Middle frontal gyrus (tissue), 1 donor: ENCODE measurements at regions not wholly inside any gene's neighbourhood (a gene's known extent, or its start where the extent isn't known, plus 50 kb on each side); places are given as distances from the start of the nearest gene placed in this dataset.
"Not testable (repeated sequence)": the region's sequence is repeated elsewhere in the genome, so short reads cannot be mapped to it uniquely, and the experiment has no call there.

Experiments
- DNase-seq: peaks from one replicate; pipeline ENCODE4 v3.0.0-alpha.2; 2015; ENCODE audit warnings: low spot score; ENCODE audit errors: extremely low spot score

GRCh38 chr20:56724241-56724757 lies 95.2 kb downstream of the TFAP2C start:
- DNase-seq, result no peak

DNA sequence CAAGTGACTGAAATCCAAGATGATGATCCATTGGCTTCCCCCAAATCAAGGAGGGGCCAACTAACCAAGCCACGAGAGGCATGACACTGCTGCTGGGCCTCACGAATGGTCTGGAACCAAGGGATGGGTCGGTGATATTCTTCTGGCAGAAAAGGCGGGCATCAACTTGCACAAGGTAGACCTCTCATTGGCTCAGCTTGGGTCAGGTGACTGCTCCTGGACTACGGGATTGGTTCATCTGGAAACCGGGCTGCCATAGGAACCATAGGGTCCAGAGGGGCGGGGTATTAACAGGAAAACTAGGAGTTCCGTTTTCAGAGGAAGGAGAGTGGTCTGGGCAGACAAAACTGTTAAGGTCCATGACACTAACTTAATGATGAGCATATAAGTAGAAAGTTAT lies 100.9 kb downstream of the TFAP2C start:
- no peak for DNase-seq

DNA sequence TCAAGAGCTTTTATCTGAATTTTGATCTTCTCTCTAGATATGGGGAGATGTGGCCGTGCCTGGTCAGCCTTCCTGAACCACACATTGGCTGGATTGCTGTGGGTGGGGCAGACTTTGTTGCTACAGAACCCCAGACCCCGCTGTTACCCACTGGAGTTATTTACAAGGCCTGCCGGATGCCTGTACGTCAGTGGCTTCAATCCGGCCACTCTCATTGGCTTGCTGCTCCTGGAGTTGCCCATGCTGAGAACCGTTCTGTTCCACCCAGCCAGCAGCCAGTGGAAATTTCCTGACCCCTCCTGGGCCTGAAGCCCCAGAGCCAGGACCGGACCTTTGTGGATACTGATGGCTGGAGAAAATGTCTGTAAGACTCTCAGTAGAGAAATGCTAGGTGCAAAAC lies 101.9 kb downstream of the TFAP2C start:
- DNase-seq, result no peak

DNA sequence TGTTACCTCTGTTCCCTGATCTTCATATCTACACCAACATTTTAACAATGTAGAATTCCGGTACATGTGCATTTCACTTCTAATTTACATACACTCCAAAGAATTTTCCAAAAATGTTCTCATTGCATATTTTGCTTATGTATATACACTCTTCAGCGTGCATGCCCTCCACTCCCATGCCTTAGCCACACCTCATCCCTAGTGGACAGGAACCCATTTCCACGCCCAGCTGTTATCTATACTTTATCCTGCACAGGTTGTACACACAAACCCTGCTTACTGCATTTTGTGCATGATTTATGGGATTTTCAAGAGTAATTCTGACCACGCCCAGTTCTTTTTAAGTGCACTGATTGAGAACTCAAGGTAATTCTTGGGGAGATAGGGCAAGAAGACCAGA lies 102.4 kb downstream of the TFAP2C start:
- DNase-seq, result no peak

- DNase-seq, result no peak
These were observed 104.9 kb downstream of the TFAP2C start for GRCh38 chr20:56733967-56734366.

DNA sequence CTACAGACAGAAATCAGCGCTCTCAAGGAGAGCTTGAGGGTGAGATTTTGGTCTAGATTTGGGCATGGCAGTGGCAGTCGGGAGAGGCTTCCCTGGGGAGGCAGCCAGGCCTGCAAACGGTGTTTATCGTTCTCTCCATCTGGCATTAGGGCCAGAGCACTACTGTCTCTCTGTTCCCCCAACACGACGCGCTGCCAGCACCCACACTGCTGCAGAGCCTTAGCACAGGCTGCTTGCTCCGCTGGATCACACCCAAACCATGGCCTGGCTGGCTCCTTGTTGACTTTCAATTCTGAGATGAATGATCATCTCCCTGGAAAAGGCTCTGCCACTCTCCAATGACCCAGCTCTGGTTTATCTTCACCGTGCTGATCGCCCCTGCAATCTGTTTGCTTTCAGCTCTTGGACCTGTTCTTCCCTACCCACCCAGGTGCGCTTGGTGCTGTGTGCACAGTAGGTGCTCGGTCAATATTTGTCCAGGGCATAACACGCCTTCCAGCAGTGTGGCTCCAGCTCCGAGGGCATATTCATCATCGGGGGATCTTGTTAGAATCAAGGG lies 106.1 kb downstream of the TFAP2C start:
- DNase-seq, result no peak

DNA sequence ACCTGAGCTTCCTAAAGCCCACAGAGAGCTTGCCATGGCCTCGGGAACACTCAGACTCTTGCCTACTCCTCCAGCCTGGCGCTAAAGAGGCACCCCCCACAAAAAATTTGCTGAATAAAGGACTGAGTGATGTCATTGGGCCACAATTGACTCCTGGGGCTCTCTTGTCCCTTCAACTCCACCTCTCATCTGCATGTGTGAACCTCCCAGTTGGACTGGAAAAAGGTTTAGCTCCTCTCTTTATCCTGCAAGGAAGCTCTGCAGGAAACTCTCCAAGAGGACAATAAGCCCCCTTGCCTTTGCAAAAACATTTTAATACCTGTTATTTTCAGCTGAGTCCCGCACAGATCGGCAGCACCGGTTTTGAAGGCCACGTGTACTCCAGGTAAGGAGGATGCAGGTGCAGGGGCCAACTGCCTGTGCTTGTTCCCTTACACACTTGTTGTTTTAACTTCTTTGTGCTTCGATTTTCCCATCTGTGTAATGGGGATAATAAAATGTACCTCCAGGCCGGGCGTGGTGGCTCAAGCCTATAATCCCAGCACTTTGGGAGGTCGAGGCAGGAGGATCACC lies 107.3 kb downstream of the TFAP2C start:
- DNase-seq, result no peak

- DNase-seq, result not testable (repeated sequence)
These were observed 115.3 kb downstream of the TFAP2C start for GRCh38 chr20:56744325-56744821.

- DNase-seq, result no peak
These were observed 119.6 kb downstream of the TFAP2C start for GRCh38 chr20:56748476-56749377.

DNA sequence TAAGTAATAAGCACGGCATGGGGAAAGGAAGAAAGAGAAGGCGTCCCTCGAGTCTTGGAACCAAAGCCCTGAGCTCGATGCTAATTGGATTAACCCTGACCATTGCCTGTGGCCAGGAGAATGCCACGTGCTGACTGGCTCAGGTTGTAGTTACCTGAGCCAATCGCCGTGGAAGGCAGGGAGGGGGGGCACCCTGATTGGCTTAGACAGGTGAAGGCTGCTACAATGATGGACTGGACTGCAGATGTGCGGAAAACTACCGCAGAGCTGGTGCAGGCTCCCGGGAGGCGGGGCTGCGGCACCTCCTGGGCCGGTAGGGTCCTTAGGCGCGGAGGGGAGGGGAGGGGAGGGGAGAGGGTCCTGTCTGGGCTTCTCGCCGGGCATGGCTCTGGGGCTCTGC lies 121.3 kb downstream of the TFAP2C start:
- DNase-seq, result no peak

- no peak for DNase-seq
These were observed 123.2 kb downstream of the TFAP2C start for GRCh38 chr20:56752274-56752673.

- DNase-seq, result no peak
These were observed 126.1 kb downstream of the TFAP2C start for GRCh38 chr20:56755201-56755600.

DNA sequence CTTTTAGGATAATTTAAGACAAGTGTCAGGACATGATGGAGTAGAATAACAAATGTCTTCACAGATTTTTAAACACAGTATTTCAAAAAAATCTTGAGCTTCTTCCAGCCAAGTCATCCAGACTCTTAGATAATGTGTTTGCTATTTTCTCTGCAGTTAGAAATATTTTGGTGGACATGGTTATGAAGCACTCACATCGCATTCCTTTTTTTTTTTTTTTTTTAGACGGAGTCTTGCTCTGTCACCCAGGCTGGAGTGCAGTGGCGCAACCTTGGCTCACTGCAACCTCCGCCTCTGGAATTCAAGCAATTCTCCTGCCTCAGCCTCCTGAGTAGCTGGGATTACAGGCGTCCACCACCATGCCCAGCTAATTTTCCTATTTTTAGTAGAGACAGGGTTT lies 127.6 kb downstream of the TFAP2C start:
- DNase-seq, result not testable (repeated sequence)

DNA sequence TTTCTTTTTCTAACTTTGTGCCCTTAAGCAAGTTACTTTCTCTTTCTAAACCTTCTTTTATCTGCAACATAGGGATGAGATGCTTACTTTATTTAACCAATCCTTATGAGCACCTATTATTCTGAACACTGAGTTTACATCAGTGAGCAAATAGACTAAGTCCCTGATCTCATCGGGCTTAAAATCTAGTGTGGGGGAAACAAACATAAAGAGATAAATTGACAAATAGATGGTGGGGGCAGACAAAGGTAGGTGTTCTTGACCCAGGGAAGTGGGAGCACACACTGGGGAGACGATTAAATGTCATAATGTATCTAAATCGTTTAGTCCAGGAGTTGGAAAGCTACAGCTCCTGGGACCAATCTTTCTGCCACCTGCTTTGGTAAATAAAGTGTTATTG lies 129.6 kb downstream of the TFAP2C start:
- DNase-seq, result no peak

- DNase-seq, result no peak
These were observed 130.7 kb downstream of the TFAP2C start for GRCh38 chr20:56759741-56760278.

GRCh38 chr20:56760610-56761009 lies 131.5 kb downstream of the TFAP2C start:
- DNase-seq, result no peak

- no peak for DNase-seq
These were observed 132.3 kb downstream of the TFAP2C start for GRCh38 chr20:56761393-56761792.

DNA sequence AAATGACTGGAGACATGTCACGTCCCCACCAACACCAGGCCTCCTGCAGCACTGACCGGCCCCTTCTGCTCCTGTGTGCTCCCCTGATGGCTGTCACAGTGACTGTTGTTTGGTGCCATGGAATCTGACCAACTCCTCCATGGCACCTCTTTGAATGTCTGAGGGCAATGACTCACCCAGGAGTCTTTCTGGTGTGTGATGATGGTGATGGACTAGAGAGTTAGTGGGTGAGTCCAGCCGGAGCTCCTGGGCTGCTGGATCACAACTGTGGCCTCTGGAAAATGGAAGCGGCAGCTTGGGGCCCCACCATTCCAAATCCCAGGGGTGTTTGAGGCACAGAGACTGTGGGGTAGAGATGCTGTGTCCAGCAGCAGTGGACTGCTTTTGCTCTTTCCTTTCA lies 133.3 kb downstream of the TFAP2C start:
- no peak for DNase-seq

- DNase-seq, result no peak
These were observed 133.7 kb downstream of the TFAP2C start for GRCh38 chr20:56762829-56763228.

DNA sequence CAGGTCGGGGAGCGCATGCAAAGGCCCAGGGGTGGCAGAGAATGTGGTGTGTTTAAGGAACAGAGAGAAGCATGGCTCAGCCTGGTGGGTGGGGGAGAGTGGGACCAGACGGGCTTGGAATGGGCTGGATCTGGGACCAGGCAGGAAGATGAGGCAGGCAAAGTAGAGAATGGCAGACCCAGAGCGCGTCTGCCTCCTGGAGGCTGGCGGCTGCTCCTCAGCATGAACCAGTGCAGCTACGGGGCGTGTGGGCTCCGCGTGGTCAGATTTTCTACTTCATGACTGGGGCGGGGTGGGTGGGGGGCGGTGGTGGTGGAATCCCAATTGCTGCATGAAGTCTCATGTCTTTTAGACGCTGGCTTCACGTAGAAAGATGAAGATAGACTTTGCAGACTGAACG lies 135.6 kb downstream of the TFAP2C start:
- DNase-seq, result no peak

DNA sequence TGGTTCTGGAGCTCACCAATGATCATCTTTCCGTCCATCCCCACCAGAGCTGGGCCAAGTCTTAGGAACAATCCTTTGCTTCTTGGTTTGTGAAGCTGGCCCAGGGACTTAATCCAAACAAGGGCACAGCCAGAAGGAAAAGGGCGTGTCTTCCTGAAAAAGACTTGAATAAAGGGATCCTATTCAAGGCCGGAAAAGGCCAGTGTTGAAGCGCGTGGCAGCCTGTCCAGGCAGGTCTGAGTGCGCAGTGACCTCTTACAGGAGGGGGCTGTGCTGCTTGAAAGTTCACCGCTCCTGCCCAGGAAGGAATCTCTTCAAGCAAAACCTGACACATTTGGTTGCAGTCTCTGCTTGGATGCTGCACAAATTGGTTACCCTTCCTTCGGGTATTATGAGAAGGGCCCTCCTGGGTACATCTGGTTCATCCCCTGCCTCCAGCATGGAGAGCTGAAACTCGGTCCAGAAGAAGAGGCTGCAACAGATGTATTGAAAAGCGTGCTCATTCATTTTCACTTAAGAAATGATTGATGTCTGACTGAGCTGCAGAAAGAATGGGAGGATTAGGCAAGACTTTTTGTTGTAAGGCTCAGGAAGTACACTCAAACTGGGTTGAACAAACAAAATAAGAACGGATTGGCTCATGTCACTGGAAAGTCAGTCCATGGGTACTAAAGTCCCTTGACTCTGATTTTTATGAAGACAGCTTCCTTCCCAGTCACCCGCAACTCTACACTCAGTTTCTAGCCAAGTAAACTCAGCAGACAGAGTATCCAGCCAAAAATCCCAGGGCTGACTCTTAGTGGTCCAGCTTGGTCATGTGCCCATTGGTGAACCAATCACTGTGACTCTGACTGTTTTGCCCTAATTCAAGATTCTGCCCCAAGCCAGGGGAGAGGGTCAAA lies 136.3 kb downstream of the TFAP2C start:
- DNase-seq, result no peak
